Calu3 (cell line): ENCODE measurements at regions not wholly inside any gene's neighbourhood (a gene's known extent, or its start where the extent isn't known, plus 50 kb on each side); places are given as distances from the start of the nearest gene placed in this dataset.

Experiments
- BruUV-seq: library from RNA; stranded (reverse); fragments of 400-500 nt; replicated peaks from 2 replicates; lab custom pipeline; 2021; lab: Mats Ljungman, UMichigan
- CTCF ChIA-PET: fragments of 300-600 bp; sonication (Branson Sonifier 250); formaldehyde crosslinking; loops from one replicate; lab custom pipeline; 2022; ENCODE audit warnings: antibody characterized with exemption; lab: Charles Lee
- DNase-seq: peaks from one replicate; pipeline ENCODE4 v3.0.0; 2022
- H3K27ac Mint-ChIP-seq: one replicate; pipeline ENCODE4 v1.8.0; 2022; ENCODE audit warnings: mixed read lengths; ENCODE audit not compliant: unreplicated experiment
- H3K27me3 Mint-ChIP-seq: one replicate; pipeline ENCODE4 v1.8.0; 2022; ENCODE audit warnings: mixed read lengths; ENCODE audit not compliant: unreplicated experiment
- H3K36me3 Mint-ChIP-seq: one replicate; pipeline ENCODE4 v1.8.0; 2022; ENCODE audit warnings: mild to moderate bottlenecking, moderate library complexity, mixed read lengths; ENCODE audit not compliant: insufficient read depth, unreplicated experiment
- H3K4me1 Mint-ChIP-seq: one replicate; pipeline ENCODE4 v1.8.0; 2022; ENCODE audit warnings: mild to moderate bottlenecking, low read depth, mixed read lengths; ENCODE audit not compliant: unreplicated experiment
- H3K4me3 Mint-ChIP-seq: one replicate; pipeline ENCODE4 v1.8.0; 2022; ENCODE audit warnings: mild to moderate bottlenecking, low read depth, moderate library complexity, mixed read lengths; ENCODE audit not compliant: unreplicated experiment
- H3K9me3 Mint-ChIP-seq: one replicate; pipeline ENCODE4 v1.8.0; 2022; ENCODE audit warnings: low read depth, mixed read lengths; ENCODE audit not compliant: unreplicated experiment
- intact Hi-C: fragments of 100-400 bp; cut with micrococcal nuclease; formaldehyde crosslinking; loops from one replicate; pipeline ENCODE4 v1.10.0; 2022; ENCODE audit not compliant: unreplicated experiment
- TF ChIP-seq, protein P1 (sequence below): fragments of 200-600 bp; IDR thresholded peaks from one replicate; pipeline ENCODE4 v1.8.0; 2022; ENCODE audit warnings: antibody characterized with exemption; ENCODE audit not compliant: unreplicated experiment

DNA sequence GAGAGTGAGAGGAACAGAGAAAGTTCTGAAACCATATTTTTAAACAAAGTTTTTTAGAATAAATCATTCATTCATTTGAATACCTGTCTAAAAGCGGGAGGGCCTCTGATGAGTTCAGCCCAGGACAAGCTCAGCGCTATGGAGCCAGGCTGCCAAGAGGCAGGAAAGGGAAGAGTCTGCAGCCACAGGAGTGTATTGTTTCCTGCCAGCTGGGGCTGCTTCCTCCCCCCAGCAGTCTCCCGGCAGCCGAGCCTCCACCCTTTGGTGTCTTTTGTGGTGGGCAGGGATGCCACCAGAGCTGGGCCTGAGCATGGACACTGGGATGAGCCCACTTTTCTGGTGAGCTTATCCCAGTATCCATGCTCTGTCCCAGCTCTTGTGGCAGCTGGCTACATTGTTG is 199.5 kb upstream of the TPRG1 start:
- CTCF ChIA-PET, result no interaction called here
- TF ChIP-seq, protein P1, sequence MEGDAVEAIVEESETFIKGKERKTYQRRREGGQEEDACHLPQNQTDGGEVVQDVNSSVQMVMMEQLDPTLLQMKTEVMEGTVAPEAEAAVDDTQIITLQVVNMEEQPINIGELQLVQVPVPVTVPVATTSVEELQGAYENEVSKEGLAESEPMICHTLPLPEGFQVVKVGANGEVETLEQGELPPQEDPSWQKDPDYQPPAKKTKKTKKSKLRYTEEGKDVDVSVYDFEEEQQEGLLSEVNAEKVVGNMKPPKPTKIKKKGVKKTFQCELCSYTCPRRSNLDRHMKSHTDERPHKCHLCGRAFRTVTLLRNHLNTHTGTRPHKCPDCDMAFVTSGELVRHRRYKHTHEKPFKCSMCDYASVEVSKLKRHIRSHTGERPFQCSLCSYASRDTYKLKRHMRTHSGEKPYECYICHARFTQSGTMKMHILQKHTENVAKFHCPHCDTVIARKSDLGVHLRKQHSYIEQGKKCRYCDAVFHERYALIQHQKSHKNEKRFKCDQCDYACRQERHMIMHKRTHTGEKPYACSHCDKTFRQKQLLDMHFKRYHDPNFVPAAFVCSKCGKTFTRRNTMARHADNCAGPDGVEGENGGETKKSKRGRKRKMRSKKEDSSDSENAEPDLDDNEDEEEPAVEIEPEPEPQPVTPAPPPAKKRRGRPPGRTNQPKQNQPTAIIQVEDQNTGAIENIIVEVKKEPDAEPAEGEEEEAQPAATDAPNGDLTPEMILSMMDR, result no peak
- Mint-ChIP-seq H3K27ac (no peak overlapping the region), H3K9me3 (no peaks in the 10 kb centered on the region), H3K4me1 (no peaks in the 10 kb centered on the region), H3K36me3 (no peaks in the 10 kb centered on the region), H3K4me3 (no peak overlapping the region), H3K27me3 (peaks cover 36% of the 10 kb centered on the region)
- no TSS peak for BruUV-seq
- intact Hi-C loops, result no loop called here
- DNase-seq, result no peak

GRCh38 chr3:188974856-188975599 is 196.7 kb upstream of the TPRG1 start:
- TF ChIP-seq, protein P1, result no peak
- Mint-ChIP-seq H3K27ac (no peak overlapping the region), H3K9me3 (no peaks in the 10 kb centered on the region), H3K4me3 (no peak overlapping the region), H3K27me3 (peaks cover 36% of the 10 kb centered on the region), H3K4me1 (no peaks in the 10 kb centered on the region), H3K36me3 (no peaks in the 10 kb centered on the region)
- intact Hi-C loops, result no loop called here
- BruUV-seq, result no TSS peak
- CTCF ChIA-PET, result no interaction called here
- no peak for DNase-seq

DNA sequence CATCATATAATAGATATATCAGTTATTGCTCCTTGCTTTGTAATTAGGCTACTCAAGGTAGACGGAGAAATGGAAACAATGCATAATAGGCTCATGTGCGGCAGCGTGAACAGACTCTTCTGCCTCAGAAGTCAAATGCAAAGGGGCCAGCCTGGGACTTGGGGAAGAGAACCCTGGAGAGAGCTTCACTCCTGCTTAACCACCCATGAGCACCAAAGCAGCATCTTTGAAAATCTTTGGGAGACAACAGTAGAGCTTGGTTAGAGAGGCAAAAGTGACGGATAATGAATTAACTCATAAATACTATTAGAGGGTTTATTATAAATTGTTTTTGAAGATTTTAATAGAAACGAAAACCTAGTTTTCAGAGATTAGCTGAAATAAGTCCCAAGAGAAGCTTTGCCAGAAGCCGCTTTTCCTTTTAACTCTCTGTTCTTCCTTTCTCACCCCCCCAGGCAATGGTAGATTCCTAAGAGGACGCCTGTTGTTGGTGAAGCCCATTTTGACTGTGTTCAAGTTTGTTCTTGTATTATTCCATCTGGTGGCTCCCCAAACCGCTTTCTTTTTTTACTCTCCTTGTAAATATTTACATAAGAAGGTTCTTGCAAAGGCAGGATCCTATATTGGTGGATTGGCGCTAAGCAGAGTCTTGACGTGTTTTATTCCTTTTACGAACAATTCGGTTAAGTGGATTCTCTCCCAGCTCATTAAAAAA is 196.0 kb upstream of the TPRG1 start:
- intact Hi-C loops, result no loop called here
- Mint-ChIP-seq H3K27ac (no peak overlapping the region), H3K4me3 (no peak overlapping the region), H3K9me3 (no peaks in the 10 kb centered on the region), H3K4me1 (no peaks in the 10 kb centered on the region), H3K36me3 (no peaks in the 10 kb centered on the region), H3K27me3 (peaks cover 36% of the 10 kb centered on the region)
- BruUV-seq, result no TSS peak
- CTCF ChIA-PET, result no interaction called here
- DNase-seq, result no peak
- TF ChIP-seq, protein P1, result no peak

DNA sequence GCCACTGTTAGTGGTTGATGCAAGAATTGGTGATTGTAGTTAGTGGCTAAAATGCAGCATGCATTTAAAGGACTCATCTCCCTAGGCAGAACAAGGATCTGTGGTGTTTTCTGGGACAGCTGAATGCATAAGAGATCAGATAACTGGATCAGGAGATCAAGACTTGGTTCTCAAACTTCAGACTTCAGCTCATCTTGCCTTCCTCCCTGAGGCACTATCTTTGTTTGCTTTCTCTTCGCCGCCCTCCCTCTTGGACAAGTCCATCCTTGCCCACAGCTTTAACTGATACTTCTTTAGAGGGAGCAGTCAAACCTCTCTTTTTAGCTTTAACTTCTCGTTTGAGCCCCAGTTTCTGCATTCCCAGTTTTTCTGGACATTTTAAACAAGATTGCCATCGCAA is 195.4 kb upstream of the TPRG1 start:
- BruUV-seq, result no TSS peak
- CTCF ChIA-PET, result no interaction called here
- peaks cover 36% of the 10 kb centered on the region for H3K27me3 Mint-ChIP-seq
- no peak overlapping the region for H3K27ac Mint-ChIP-seq
- H3K4me1 Mint-ChIP-seq, result no peaks in the 10 kb centered on the region
- DNase-seq, result no peak
- TF ChIP-seq, protein P1, result no peak
- no peaks in the 10 kb centered on the region for H3K9me3 Mint-ChIP-seq
- no peak overlapping the region for H3K4me3 Mint-ChIP-seq
- no peaks in the 10 kb centered on the region for H3K36me3 Mint-ChIP-seq
- intact Hi-C loops, result no loop called here
